ENCODE measurements at regions not wholly inside any gene's neighbourhood (a gene's known extent, or its start where the extent isn't known, plus 50 kb on each side); places are given as distances from the start of the nearest gene placed in this dataset.
"Not testable (repeated sequence)": the region's sequence is repeated elsewhere in the genome, so short reads cannot be mapped to it uniquely, and the experiment has no call there.

DNA sequence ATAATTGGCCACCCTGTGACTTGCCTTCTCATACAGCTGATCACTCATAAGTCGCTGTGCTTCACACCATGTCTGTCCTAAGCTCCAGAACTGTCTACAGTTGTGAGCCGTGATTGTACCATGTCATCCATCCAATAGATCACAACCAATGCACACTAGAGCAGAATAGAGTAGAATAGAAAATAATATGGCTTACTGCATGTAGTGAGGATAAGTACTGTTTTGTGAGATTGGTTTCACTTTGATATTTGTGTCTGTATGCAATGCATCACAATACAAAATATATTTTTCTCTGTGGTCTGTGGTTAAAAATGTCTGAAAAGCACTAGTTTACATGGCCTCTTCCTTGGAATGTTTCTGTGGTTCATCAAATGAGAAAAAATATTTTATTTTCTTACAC, 237.6 kb upstream of the PRKD1 start:
- DNase-seq: no peak

DNA sequence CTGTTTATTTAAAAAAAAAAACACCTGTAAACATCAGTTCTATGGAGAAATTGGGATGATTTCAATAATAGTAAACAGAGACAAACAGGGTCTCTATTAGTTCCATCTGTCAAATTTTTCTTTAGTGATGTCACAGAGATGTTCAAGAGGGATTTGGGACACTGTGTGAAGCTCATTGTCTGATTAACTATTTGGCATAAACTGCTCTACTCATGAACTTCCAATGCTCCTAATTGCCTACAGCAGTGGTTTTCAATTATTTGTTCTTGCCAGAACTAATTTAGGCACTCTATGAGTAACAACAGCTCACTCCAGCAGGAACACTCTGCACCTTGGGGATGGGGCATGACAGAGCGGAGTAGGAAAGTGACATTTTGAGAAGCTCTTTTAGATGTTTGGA, 250.1 kb upstream of the PRKD1 start:
- DNase-seq: no peak

DNA sequence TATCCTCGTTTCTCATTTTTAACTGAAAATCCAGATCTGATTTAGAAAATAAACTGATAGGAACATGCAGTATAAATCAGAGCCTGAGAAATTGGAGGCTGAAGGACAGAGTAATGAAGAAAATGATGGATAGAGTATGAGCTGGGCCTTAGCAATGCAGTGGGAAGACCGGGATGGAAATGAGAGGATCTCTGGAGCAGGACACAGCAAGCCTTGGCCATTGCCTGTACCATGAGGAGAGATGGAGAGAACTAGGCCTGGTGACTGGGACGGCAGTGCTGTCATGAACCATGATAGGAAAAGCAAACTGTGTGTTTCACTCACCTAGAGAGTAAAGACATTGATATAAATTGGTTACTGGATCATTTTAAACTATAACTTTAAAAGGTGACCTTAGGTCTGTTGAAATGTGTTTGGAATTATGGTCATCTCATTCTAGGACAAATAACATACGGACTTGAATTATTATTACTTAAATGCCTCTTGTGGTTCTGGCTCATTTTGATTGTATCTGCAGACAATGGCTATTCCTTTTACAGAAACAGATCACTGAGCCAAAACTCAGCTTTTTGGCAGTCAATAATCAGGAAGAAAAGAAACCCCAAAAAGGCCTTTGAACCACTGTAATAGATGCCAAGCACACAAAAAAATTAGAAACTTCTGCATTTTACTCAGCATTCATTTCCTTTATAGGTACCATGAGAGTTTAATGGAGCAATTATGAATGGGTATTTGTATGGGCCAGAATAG, 251.9 kb upstream of the PRKD1 start:
- DNase-seq: no peak

DNA sequence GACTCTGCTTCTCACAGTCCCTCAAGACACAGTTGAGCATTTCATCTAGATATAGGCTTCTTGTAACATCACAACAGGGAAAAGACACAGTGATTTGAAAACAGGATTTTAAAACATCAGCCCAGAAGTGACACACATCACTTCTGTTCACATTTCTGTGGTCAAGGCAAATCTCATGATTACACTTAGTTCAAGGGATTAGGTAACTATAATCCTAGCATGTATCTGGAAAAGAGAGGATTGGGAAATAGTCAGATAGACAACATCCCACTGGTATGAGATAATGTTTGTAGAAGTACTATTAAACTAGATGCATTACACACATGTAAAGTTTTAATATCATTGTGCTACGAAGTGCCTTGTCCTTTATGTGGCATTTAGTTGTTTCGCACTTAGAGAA, 252.6 kb upstream of the PRKD1 start:
- no peak for DNase-seq

DNA sequence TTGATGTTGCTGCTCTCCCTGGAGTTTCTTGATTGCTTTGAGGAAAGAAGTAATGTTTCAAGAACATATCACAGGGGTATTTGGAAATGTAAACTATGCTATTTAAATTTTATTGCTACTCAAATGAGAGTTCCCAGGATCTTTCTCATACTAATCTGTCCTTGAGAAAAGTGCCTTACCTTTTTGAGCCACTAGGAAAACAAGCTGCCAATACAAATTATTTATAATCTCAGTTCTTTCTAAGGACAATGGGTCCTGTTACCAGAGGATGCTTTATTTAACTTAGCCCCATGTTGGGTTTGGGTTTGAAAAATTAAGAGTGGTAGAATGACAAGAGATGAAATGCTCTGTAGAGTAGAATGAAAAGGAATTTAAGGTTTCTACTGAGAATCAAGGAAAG, 258.2 kb upstream of the PRKD1 start:
- DNase-seq: no peak

DNA sequence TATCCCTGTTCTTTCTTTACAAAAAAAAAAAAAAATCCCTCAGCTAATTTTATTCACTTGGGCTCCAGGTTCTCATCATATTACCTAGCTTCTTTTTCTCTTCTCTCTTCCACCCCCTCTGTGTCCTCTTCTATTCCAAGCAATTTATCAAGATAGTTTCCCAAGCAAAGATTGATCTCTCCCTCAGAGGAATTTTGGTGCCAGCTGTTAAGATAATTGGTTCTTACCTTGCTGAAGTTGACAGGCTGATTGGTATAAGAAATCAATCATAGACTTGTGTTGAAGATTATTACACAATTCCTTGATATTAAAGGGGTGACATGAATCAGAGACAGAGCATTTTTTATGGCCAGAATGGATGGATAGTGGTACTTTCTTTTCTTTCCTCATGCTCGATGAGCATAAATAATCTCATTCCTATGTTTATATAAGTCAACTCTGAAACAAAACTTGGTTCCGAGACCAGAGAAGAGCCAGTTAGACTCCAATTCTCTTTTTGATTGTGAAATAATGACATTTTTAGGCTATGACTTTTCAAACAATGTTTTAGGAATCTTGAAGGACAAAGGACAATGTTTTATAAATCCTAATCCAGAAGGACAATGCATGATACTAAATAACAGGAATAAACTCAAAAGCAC, 264.1 kb upstream of the PRKD1 start:
- no peak for DNase-seq

DNA sequence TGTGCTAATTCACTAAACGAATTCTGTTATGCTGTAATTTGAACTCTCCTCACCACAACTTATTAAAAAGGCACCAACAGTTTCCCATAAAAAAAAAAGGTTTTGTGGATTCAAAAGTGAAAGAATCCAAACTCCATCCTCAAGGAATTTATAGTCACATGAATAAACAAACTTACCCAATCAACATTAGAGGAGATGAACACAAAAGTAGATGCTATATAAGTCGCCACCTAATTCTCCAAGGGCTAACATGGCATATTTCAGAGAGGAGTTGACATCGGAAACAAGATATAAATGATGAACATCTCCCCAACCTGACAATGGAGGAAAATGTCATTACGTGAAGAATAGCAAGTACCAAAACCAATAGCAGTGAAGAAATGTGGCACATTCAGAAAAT, 265.5 kb upstream of the PRKD1 start:
- no peak for DNase-seq

DNA sequence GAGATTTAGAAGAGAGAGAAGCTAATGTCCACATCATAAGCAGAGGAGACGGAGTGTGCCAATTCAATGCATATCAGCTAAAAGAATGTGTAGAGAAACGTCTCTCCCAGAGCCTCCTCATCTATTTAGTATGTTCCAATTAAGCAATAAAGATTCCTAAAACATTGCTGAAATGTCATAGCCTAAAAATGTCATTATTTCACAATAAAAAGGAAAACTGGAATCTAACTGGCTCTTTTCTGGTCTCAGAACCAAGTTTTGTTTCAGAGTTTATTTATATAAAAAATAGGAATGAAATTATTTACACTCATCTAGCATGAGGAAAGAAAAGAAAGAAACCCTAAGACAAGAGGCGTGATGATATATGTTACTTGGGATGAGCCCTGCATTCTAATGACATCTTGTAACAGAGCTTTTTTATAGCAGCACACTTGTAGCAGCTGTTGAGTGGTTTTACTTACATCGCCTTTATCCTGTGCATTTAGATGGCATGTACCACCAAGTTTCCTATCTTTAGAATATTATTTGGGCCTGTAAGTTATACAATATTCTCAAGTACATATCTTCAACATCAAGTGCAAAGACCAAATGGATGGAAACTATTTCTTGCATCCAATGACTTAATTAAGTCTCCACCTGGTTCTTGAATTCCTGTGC, 266.3 kb upstream of the PRKD1 start:
- DNase-seq: no peak

DNA sequence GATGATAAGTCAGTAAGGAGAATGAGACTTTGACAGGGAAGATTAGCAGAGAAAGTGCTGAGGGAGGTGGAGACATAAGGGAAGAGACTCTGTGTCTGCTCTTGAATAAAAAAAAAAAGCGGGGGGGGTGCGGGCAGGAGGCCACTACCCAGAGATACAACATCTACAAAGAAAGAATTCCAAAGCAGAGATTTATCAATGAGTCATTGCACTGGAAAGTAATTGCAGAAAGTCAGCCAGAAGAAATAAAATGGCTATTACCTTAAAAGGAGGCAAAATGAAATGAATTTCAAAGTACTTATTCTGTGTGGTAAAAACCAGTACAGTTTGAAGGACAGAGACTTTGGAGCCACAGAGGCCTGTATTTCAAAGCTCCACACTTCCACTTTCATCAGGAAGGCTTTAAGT, 267.1 kb upstream of the PRKD1 start:
- no peak for DNase-seq

DNA sequence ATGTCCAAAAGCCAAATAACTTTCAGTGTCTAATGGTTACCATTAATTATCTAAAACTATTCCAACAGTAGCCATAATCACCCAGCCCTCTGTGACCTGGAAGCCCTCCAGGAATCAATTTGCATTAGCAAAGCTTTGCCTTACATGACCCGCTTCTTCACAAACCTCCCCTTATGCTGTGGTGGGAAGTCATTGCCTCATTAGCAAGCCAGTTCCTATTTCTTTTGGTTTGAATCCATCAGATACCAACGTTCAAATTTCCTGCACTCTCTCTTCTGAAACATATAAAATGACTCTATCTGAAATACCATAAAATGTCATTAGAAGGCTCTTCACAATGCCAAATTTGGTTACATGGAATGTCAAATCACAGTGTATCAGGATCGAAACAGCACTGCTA, 268.3 kb upstream of the PRKD1 start:
- no peak for DNase-seq

DNA sequence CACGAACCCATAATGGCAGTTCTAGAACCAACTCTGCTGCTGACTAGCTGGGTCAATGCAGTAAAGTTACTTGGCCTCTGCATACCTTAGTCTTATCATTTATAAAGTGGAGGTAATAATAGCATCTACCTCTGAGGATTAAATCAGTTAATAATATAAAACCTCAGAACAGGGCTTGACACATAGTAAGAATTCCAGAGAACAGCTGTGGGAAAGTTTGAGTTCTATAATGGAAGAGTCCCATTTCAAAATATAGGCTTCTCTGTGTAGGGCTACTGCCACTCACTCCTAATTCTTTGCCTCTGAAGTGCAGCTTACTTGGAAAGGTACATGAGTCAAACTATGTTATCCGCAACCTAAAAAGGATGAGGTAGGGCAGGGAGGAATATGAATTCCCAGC, 269.2 kb upstream of the PRKD1 start:
- no peak for DNase-seq

DNA sequence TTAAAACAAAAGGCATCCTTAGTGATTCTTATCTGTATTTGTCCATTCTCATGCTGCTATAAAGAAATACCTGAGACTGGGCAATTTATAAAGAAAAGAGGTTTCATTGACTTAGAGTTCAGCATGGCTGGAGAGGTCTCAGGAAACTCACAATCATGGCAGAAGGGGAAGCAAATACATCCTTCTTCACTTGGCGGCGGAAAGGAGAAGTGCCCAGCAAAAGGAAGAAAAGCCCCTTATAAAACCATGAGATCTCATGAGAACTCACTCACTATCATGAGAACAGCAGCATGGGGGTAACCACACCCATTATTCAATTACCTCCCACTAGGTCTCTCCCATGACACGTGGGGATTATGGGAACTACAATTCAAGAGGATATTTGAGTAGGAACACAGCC, 271.1 kb upstream of the PRKD1 start:
- not testable (repeated sequence) for DNase-seq

DNA sequence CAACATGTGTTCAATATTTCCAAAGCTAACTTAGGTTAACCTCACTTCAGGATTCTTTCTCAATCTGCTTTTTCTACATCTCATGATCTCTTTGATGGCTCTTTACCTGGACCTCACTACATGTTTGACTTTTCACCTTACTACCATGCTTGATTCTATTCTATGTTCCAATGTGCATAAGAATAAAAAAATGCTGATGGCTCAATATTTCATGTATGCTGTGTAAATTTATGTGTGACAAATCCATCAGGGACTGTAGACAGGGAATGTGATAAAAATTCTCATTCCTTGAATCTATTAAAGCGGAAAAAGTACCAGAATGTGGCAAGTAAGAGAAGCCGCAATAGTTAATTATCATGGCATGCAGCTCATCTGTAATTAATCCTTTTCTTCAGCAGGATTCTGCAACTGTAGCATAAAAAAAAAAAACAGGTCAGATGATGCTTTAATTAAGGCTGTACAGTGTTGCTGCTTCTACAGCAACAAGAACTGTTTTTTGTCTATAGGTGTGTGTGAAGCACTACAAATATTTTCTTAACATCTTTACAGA, 276.9 kb upstream of the PRKD1 start:
- DNase-seq: no peak

DNA sequence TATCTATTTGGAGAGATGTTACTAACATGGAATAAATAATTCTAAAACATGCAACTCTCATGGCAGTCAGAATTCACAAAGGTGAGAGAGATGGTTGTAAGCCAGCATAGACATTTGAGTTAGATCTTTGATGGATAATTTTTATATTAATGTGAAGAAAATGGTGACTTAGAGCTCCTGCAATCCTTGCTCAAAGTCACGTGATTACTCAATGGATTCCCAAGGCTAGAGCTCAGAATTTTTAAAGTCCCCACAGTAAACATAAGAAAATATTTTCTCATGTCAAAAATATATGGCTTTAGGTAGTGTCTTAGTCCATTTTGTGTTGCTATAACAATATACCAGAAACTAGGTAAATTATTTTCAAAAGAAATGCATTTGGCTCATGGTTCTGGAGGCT, 281.5 kb upstream of the PRKD1 start:
- DNase-seq: no peak

DNA sequence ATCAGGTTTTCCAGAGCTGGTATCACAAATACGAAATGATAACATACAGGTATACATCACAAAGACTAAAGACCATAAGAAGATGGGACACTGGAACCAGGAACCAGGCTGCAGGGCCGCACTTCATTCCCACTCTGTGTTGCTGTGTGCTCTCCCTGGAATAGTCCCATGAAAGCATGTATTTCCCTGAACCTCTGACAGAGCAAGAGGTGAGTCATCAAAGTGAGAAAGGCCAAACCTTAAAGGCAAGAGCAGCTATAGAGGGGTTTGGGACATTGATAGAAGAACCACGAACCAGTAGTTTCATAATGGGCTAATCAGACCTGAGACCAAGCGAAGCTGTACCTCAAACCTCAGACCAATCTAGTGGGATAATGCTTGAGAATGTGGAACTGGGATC, 283.0 kb upstream of the PRKD1 start:
- no peak for DNase-seq

DNA sequence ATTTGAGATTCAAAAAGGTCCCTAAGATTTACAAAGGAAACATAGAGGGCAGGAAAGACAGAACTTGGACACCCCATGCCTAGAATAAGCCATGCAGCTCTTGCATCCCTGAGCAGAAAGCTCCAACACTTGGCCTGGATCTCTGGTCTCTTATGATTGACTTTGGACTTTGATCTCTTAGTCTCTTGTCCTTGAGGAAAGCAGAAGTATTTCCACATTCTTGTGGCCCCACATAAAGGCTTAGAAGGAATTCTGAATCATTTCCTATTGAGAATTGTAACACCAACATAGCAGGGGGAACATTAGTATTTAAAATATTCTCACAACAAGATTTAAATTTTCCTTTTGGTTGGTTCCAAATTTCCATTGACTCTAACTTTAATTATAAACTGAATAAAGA, 283.7 kb upstream of the PRKD1 start:
- no peak for DNase-seq

DNA sequence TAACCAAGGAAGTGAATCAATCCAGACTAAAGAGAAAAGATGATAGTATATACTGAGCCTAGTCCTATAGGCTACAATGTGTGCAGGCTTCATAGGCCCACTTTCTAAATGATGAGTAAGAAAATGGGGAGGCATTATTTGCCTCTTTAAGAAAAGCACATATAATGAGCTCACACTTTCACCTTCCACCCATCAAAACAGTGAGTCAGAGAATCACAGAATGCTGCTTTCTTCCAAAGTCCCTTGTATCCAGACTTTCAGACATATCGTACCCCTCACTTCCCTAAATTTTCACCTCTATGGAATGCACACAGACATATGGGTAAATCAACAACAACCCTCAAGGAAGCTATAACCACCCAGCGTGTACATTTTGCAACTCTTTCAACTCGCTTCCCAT, 286.4 kb upstream of the PRKD1 start:
- no peak for DNase-seq

DNA sequence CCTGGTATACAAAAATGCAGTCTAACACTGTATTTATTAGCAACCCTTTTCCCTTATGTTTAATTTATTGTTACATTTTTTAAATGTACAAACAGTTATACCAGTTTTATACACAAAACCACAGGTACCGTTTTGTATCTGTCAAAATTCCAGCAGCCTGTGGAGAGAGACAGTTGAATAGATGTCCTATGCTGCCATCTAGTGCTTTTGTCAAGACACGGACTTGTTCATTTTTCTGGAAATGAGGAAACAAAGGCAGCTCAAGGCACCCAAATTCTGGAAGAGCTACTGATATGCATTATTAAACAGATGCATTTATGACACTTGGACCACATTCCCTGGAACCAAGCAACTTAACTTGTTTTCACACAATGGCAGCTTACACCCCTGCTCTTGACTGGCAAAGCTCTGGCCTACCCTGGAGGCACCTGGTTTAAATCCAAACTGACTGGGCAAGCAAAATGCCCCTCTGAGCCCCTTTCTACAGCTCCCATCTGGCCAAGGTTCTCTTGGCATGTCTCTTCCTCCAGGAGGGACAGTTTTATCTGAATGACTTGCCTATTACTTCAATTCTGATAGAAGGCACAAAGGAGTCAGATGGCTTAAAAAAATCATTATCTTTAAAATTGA, 286.9 kb upstream of the PRKD1 start:
- peak; percentile 76 for DNase-seq

DNA sequence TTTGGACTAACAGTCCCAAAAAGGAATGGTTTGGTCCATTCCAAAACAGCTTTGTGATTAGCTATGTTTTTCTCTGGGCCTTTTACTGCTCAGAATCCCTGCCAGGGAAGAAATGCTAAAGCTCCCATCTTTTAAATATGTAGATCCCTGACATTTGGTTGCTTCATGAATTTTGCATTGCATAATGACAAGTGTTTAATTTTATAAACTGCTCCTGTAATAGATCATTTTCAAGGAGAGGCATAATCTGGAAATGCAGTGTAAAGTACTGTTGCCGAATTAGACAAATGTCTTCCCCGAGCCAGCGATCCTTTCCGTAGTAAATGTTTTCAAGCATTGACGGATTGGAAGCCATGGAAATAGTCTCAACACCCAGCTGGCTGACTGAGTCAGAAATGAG, 291.3 kb upstream of the PRKD1 start:
- DNase-seq: no peak

DNA sequence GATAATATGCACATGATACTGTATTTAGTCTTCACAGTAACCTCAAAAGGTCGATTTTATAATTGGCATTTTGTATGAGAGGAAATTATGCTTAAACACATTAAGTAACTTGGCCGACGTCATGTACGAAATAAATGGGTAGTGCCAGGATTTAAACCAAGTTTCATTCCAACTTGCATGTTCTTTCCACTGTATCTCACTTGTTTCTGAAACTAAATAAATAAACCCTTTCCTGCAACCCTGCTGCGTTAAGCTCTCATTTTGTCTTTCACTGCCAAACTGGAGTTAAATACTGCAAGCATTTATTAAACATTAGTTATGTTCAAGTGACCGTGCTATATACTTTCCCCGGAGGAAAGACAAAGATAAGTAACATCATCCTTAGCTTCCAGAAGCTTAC, 293.9 kb upstream of the PRKD1 start:
- no peak for DNase-seq

DNA sequence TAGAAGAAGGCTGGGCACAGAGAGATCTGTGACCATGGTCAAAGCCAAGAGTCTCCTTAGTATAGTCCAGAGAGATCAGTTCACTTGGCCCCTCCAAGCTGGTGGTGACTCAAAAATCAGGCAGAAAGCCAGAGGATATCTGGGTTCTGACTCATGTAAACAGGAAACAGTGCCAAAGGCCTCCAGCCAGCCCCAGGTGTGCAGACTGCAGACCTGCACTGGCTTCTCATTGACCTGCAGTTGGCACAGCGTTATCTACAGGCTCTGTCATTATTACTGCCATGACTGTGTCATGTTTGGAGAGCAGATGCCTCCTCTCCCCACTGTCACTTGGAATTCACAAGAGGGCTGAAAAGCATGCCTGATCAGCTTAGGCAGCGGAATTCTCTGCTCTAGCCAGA, 295.7 kb upstream of the PRKD1 start:
- DNase-seq: peak; percentile 76

DNA sequence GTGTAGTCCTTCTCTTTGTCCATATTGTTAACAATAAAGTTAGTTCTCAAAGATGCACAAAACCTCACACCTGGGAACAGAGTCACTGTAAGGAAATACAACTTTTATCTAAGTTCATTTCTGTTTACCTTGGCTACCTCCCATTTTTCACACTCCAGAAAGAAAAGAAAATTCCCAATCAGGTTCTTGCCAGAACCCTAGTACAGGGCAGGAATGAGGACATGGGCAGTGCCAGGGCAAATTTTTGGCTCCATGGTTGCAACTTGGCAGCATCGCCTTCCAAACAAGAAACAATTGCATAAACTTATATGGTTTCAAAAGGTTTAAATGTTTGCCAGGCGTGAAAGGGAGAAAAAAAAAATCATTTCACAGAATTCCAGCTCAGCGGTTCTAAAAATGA, 296.3 kb upstream of the PRKD1 start:
- DNase-seq: no peak

DNA sequence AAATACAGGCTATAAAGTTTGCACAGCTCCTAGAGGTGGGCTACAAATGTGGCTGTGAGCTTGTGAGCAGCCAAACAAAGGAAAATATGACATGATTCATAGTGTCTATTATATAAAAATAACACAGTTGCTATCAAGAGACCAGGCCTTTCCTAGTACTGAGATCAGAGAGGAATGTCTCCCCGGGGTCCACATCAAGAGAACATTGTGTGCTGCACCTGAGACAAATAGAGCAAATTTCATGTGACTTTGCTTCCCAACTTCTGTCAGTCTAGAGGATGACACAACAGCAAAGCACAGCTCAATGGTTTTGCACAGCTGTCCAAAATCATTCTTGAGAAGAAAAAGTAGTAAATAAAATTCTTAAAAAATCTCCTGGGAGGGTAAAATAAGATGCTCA, 297.5 kb upstream of the PRKD1 start:
- DNase-seq: no peak

DNA sequence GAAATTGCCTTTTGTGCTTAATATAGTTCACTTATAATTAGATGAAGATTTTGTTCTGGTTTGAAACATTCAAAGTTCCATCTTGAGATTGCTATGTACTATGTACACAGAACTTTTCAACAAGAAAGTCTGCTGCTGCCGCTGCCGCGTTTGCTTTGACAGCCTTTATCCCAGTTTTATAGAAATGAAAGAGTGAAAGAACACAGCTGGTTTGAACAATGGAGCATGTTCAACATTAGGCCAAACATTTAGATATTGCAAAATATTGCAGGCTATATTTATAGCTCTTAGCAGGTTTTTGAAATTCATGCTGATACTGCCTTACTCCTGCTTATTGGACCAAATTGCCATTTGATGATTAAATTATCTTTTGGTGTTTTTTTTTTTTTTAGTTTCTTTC, 299.8 kb upstream of the PRKD1 start:
- DNase-seq: no peak
